ENCODE measurements at regions not wholly inside any gene's neighbourhood (a gene's known extent, or its start where the extent isn't known, plus 50 kb on each side); places are given as distances from the start of the nearest gene placed in this dataset.

GRCh38 chr11:130645164-130645842 lies 196.9 kb downstream of the ADAMTS15 start:
- DNase-seq: no peak

- DNase-seq: no peak
These were observed 197.4 kb downstream of the ADAMTS15 start for GRCh38 chr11:130645843-130646197.

GRCh38 chr11:130646881-130647280 lies 198.4 kb downstream of the ADAMTS15 start:
- DNase-seq: no peak

- no peak for DNase-seq
These were observed 198.9 kb downstream of the ADAMTS15 start for GRCh38 chr11:130647371-130647770.

GRCh38 chr11:130649801-130650200 lies 201.4 kb downstream of the ADAMTS15 start:
- no peak for DNase-seq

GRCh38 chr11:130650456-130651030 lies 202.1 kb downstream of the ADAMTS15 start:
- no peak for DNase-seq

GRCh38 chr11:130651066-130651855 lies 202.8 kb downstream of the ADAMTS15 start:
- DNase-seq: no peak

- DNase-seq: no peak
These were observed 204.4 kb downstream of the ADAMTS15 start for GRCh38 chr11:130652671-130653335.

GRCh38 chr11:130653838-130654636 lies 205.6 kb downstream of the ADAMTS15 start:
- no peak for DNase-seq

- no peak for DNase-seq
These were observed 206.9 kb downstream of the ADAMTS15 start for GRCh38 chr11:130655300-130655699.

- no peak for DNase-seq
These were observed 218.4 kb downstream of the ADAMTS15 start for GRCh38 chr11:130666781-130667251.

- DNase-seq: no peak
These were observed 220.3 kb downstream of the ADAMTS15 start for GRCh38 chr11:130668751-130669150.

- DNase-seq: no peak
These were observed 221.8 kb downstream of the ADAMTS15 start for GRCh38 chr11:130670200-130670599.

- DNase-seq: no peak
These were observed 223.6 kb downstream of the ADAMTS15 start for GRCh38 chr11:130671801-130672700.

GRCh38 chr11:130672911-130673310 lies 224.5 kb downstream of the ADAMTS15 start:
- DNase-seq: no peak

GRCh38 chr11:130673698-130674097 lies 225.3 kb downstream of the ADAMTS15 start:
- no peak for DNase-seq

GRCh38 chr11:130674686-130675308 lies 226.4 kb downstream of the ADAMTS15 start:
- DNase-seq: no peak

- DNase-seq: peak; percentile 18
These were observed 227.0 kb downstream of the ADAMTS15 start for GRCh38 chr11:130675371-130675821.

GRCh38 chr11:130675917-130676316 lies 227.5 kb downstream of the ADAMTS15 start:
- no peak for DNase-seq

GRCh38 chr11:130677486-130678153 lies 229.2 kb downstream of the ADAMTS15 start:
- peak; percentile 34 for DNase-seq
